ENCODE measurements at regions not wholly inside any gene's neighbourhood (a gene's known extent, or its start where the extent isn't known, plus 50 kb on each side); places are given as distances from the start of the nearest gene placed in this dataset.

GRCh38 chr11:119545978-119546915, 123.3 kb upstream of the THY1 start:
- TF ChIP-seq CTCF (IDR thresholded peaks at IDR 0.05), result no peak
- no peak for TF ChIP-seq POLR2A (IDR thresholded peaks at IDR 0.05)
